Activated CD4-positive, alpha-beta T cell treated with anti-CD3 and anti-CD28 coated beads, Interleukin-2, amount 10 ng/mL, durations not matched to agents 7 days and 5 days (primary cell): ENCODE measurements at regions not wholly inside any gene's neighbourhood (a gene's known extent, or its start where the extent isn't known, plus 50 kb on each side); places are given as distances from the start of the nearest gene placed in this dataset.
"Not testable (repeated sequence)": the region's sequence is repeated elsewhere in the genome, so short reads cannot be mapped to it uniquely, and the experiment has no call there.

Experiments
- CTCF ChIA-PET: fragments of 350-600 bp; sonication (Branson Sonifier 250); formaldehyde crosslinking; loops from one replicate; lab custom pipeline; 2021; ENCODE audit warnings: antibody characterized with exemption; lab: Charles Lee
- POLR2A ChIA-PET: fragments of 350-600 bp; sonication (Branson Sonifier 250); formaldehyde crosslinking; loops from one replicate; lab custom pipeline; 2021; ENCODE audit warnings: antibody characterized with exemption; lab: Charles Lee
- DNase-seq: peaks from one replicate; pipeline ENCODE4 v3.0.0-alpha.2; 2020
- H3K27ac Mint-ChIP-seq: one replicate; pipeline ENCODE4 v1.8.0; 2021; ENCODE audit warnings: mild to moderate bottlenecking, moderate library complexity, mixed read lengths
- H3K27me3 Mint-ChIP-seq: one replicate; pipeline ENCODE4 v1.8.0; 2021; ENCODE audit warnings: mixed read lengths
- H3K36me3 Mint-ChIP-seq: one replicate; pipeline ENCODE4 v1.8.0; 2021; ENCODE audit warnings: low read depth, mixed read lengths
- H3K4me1 Mint-ChIP-seq: one replicate; pipeline ENCODE4 v1.8.0; 2021; ENCODE audit warnings: mixed read lengths
- H3K4me3 Mint-ChIP-seq: one replicate; pipeline ENCODE4 v1.8.0; 2021; ENCODE audit warnings: mild to moderate bottlenecking, moderate library complexity, mixed read lengths
- H3K9me3 Mint-ChIP-seq: one replicate; pipeline ENCODE4 v1.8.0; 2021; ENCODE audit warnings: mixed read lengths

DNA sequence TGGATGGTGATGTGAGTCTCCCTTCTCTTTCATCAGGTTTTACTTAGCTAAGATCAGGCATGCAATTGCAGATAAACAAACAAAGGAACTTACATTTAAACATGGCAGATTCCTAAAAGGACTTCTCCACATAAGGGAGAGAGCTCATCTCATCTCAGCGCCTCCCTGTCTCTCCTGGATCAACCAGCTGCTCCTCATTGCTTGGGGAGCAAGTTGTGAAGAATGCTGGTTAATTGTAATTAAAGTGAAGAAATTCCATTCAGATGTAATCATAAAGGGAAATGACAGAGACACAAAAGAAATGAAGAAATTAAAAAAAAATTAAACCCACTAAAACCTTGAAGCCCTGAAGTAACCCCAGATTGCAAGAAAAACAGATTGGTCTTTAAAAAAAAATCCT, 104.4 kb upstream of the DIO2 start:
- DNase-seq, result no peak
- Mint-ChIP-seq H3K27me3 (no peaks in the 10 kb centered on the region), H3K36me3 (no peaks in the 10 kb centered on the region), H3K9me3 (peaks cover 2% of the 10 kb centered on the region), H3K4me1 (no peaks in the 10 kb centered on the region), H3K27ac (no peak overlapping the region), H3K4me3 (no peak overlapping the region)
- ChIA-PET POLR2A (no interaction called here), CTCF (interaction anchor here (0.6 kb wide), 1 partner anchor 190 kb away, joined by 4 read pairs; no protein-coding TSS in a partner anchor)

DNA sequence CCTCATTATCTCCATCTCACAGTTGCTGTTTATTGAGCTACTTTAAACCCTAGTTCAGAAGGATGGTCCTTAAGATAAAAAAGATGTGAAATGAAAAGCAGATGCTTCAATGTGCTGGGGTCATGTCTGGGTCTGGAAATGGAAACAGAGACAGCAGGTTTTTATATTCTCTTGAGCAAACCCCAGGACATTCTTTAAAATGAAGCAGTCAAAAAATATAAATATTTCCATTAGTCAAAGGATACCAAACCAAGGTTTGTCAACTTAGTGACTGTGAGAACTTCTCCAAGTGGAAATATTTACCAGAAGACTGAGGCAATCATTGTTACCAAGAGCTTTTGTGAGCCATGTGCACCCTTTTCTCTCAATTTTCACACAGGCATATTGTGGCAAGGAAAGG, 102.5 kb upstream of the DIO2 start:
- ChIA-PET CTCF (no interaction called here), POLR2A (no interaction called here)
- Mint-ChIP-seq H3K4me3 (no peak overlapping the region), H3K27me3 (no peaks in the 10 kb centered on the region), H3K36me3 (no peaks in the 10 kb centered on the region), H3K4me1 (no peaks in the 10 kb centered on the region), H3K27ac (no peak overlapping the region), H3K9me3 (no peaks in the 10 kb centered on the region)
- DNase-seq, result no peak

DNA sequence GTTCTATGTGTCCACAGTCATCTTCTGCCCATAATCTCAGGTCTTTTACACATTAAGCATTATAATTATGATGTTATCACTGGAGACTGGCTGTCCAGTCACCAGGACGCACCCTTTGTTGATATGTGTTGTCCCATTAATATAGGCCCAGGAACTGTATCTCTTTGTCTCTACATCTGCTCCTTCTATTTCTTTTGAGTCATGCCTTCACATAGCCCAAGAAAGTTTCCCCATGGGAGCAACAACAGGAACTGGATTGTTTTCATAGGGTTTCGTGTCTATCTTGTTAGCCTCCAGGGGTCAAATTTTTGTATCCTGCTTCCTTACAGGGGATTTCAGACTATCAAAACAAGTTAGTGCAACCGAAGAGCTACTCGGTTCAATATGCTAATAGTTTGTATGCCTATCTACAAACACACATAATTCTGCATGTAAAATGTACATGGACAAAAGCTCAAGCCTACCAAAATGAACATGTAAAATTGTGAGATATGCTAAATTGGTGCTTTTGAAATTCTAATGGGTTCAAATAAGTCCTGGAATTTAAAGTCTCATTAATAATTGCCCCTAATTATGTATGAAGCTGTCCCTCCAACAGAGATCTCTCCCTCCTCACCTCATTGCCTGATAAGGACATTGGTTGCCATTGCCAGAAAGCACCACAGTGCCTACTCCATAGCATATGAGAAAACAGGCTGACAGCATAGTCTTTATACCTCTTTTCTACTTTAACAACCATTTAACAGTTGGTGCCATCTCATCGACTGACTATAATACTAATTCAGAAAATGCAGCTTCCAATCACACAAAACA, 99.8 kb upstream of the DIO2 start:
- Mint-ChIP-seq H3K36me3 (no peaks in the 10 kb centered on the region), H3K27ac (no peak overlapping the region), H3K4me1 (no peaks in the 10 kb centered on the region), H3K4me3 (no peak overlapping the region), H3K27me3 (no peaks in the 10 kb centered on the region), H3K9me3 (no peaks in the 10 kb centered on the region)
- ChIA-PET CTCF (no interaction called here), POLR2A (no interaction called here)
- DNase-seq, result no peak

DNA sequence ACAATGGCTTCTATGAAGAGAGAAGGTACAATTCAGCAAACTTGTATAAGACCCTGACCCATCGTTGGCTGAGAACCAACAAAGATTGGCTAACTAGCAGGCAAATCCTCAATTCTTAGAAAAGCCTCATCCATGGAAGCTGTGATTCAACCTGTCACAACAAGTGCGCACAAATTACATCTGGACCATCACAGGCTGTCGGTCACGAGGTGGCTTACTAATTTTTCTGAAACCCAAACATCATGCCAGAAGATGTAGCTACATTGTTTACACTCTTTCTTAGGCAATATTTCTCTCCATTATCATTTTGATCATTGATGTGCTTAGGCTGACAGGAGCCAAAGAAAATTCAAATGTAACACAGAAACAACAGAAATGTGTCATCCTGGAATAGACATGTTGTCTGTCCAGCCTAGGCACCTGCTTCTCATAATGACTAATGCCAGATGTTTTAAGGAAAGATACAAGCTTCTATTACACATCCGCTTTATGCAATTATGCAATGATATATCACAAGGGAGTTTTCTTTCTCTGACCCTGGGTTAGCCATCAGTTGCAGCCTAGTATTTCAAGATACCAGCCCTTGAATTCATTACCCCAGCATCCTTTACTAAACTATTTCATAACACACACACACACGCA, 92.9 kb upstream of the DIO2 start:
- no peaks in the 10 kb centered on the region for H3K27me3 Mint-ChIP-seq
- POLR2A ChIA-PET, result no interaction called here
- no peaks in the 10 kb centered on the region for H3K36me3 Mint-ChIP-seq
- no peaks in the 10 kb centered on the region for H3K9me3 Mint-ChIP-seq
- CTCF ChIA-PET, result no interaction called here
- H3K27ac Mint-ChIP-seq, result no peak overlapping the region
- H3K4me3 Mint-ChIP-seq, result no peak overlapping the region
- DNase-seq, result no peak
- no peaks in the 10 kb centered on the region for H3K4me1 Mint-ChIP-seq

DNA sequence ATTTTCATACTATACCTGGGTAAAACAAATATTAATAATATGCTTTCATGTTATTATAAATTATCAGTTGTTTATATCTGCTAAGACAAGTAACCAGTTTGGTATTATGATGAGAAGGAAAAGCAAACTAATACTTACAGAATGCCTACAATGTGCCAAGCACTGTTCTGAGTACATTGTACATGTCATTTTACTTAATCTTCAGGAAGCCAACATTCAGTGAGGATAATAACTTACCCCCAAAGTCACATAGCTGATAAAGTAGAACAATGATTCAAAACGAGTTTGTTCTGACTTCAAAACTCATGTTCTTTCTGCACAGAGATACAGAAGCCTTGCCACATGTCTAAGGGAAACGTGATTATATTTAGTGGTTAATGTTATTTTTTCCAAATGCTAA, 89.0 kb upstream of the DIO2 start:
- Mint-ChIP-seq H3K36me3 (no peaks in the 10 kb centered on the region), H3K27ac (no peak overlapping the region), H3K4me1 (no peaks in the 10 kb centered on the region), H3K27me3 (no peaks in the 10 kb centered on the region), H3K9me3 (no peaks in the 10 kb centered on the region), H3K4me3 (no peak overlapping the region)
- POLR2A ChIA-PET, result no interaction called here
- DNase-seq, result no peak
- CTCF ChIA-PET, result no interaction called here

DNA sequence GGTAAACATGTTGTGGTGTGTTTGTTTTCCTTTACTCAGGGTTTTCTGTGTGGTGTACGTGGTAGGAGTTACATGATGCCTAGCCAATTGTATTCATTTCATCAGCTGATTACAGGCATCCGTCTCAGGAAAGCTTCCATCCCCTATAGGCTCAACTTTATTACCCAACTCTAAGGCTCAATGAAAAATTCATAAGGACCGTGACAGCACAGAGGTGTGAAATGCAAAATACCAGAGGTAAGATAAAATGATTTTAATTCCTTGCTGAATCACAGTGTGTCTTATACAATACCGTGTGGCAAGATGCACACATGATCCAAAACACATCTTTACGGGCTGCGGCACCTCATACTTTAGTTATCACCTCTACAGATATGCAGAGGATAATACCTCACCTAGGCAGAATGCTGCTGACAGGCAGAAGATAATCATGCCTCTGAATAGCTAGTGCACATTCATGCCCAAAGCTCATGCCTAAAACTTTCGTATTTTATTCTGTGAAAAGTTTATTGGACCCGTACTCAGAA, 87.2 kb upstream of the DIO2 start:
- H3K4me3 Mint-ChIP-seq, result no peak overlapping the region
- no peak for DNase-seq
- no peaks in the 10 kb centered on the region for H3K4me1 Mint-ChIP-seq
- CTCF ChIA-PET, result no interaction called here
- H3K9me3 Mint-ChIP-seq, result no peaks in the 10 kb centered on the region
- POLR2A ChIA-PET, result no interaction called here
- H3K36me3 Mint-ChIP-seq, result no peaks in the 10 kb centered on the region
- no peak overlapping the region for H3K27ac Mint-ChIP-seq
- no peaks in the 10 kb centered on the region for H3K27me3 Mint-ChIP-seq

DNA sequence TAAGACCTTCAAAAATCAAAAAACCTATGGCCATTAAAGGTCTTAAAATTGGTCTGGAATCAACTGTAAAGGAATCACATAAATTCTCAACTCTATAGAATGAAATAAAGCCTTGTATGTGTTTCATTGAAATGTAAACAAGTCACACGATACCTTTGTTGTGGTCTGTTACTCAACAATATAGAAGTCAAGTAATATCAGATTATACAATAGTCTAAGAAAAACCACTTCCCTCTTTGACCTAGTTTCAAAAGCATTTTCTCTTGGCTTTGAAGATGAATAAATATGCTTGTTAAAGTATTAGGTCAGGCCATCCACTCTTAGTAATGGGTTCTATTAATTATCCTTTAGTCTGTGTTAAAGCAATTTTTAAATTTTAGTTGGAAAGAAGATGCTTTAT, 79.8 kb upstream of the DIO2 start:
- no peak for DNase-seq
- Mint-ChIP-seq H3K36me3 (no peaks in the 10 kb centered on the region), H3K9me3 (no peaks in the 10 kb centered on the region), H3K4me3 (no peak overlapping the region), H3K27ac (no peak overlapping the region), H3K27me3 (no peaks in the 10 kb centered on the region), H3K4me1 (no peaks in the 10 kb centered on the region)
- POLR2A ChIA-PET, result no interaction called here
- CTCF ChIA-PET, result no interaction called here

DNA sequence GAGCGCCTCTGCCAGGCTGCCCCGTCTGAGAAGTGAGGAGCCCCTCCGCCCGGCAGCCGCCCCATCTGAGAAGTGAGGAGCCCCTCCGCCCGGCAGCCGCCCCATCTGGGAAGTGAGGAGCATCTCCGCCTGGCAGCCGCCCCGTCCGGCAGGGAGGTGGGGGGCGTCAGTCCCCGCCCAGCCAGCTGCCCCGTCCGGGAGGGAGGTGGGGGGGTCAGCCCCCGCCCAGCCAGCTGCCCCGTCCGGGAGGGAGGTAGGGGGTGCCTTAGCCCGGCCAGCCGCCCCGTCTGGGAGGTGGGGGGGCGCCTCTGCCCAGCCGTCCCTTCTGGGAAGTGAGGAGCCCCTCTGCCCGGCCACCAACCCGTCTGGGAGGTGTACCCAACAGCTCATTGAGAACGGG, 75.4 kb upstream of the DIO2 start:
- CTCF ChIA-PET, POLR2A ChIA-PET, DNase-seq, H3K36me3 Mint-ChIP-seq, H3K4me1 Mint-ChIP-seq, H3K9me3 Mint-ChIP-seq, H3K27ac Mint-ChIP-seq, H3K27me3 Mint-ChIP-seq, H3K4me3 Mint-ChIP-seq: not testable (repeated sequence)

DNA sequence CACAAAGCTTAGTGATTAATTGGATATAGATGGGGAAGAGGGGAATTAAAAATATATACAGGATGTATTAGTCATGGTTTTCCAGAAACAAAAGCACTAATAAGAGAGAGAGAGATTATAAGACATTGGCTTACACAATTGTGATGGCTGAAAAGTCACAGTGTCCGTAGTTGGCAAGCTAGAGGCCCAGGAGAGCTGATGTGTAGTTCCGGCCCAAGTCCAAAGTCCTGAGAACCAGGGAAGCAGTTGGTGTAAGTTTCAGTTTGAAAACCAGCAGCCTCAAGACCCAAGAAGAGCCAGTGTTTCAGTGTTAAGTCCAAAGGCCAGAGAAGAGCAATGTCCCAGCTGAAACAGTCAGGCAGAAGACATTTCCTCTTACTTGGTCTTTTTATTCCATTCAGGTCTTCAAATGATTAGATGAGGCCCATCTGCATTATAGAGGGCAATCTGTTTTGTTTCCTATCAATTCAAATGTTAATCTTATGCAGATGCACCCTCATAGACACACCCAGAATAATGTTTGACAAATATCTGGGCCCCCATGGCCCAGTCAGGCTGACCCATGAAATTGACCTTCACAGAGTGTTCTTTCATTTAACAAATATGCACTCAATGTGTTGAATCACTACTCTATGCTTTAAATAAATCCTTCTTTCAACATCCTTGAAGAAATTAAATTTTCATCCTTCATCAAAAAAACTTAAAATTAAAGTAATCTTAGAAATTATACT, 67.2 kb upstream of the DIO2 start:
- Mint-ChIP-seq H3K27ac (no peak overlapping the region), H3K4me1 (no peaks in the 10 kb centered on the region), H3K4me3 (no peak overlapping the region), H3K9me3 (no peaks in the 10 kb centered on the region), H3K36me3 (no peaks in the 10 kb centered on the region), H3K27me3 (no peaks in the 10 kb centered on the region)
- DNase-seq, result no peak
- CTCF ChIA-PET, result no interaction called here
- POLR2A ChIA-PET, result no interaction called here

DNA sequence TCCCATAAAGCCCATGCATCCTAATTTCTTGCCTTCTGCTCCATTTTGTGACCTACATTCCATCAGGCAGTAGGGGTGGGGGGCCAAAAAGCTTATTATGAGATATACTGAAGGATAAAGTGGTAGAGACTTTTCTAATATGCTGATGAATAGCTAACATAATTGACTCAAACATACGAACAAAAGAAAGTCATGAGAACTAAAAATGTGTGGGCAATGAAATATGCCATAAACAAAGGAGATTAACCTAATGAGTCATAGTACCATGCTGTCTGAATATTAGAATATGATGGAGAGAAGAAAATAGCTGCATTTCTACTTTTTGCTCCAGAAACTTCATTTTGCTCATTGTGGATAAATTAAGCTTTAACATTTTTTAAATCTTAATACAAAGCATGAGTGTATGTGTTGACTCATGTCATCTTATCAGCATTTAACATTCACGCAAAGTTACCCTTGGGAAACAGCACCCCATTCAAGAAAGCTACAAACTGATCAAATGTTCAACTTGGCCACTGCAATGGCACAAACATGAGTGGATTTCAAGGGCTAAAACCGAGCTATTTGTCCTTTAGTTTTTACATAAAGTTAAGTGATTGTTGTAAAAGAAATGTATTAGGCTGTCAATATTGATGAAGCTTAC, 64.0 kb upstream of the DIO2 start:
- no peak overlapping the region for H3K4me3 Mint-ChIP-seq
- peaks cover 5% of the 10 kb centered on the region for H3K9me3 Mint-ChIP-seq
- POLR2A ChIA-PET, result interaction anchor here (0.6 kb wide), 1 partner anchor 302 kb away, joined by 6 read pairs; no protein-coding TSS in a partner anchor
- CTCF ChIA-PET, result no interaction called here
- DNase-seq, result no peak
- no peaks in the 10 kb centered on the region for H3K27me3 Mint-ChIP-seq
- H3K36me3 Mint-ChIP-seq, result no peaks in the 10 kb centered on the region
- H3K4me1 Mint-ChIP-seq, result no peaks in the 10 kb centered on the region
- no peak overlapping the region for H3K27ac Mint-ChIP-seq

DNA sequence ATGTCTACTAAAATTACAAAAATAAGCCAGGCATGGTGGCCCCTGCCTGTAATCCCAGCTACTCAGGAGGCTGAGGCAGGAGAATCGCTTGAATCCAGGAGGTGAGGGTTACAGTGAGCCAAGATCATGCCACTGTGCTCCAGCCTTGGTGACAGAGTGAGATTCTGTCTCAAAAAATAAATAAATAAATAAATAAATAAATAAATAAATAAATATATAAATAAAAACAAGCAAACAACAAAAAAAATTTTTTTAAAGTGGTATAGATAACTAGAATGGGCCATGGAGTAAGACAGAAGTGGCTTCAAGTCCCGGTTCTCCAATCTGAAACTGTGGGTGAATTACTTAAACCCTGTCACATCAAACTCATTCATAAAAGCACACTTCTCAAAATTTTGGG, 63.0 kb upstream of the DIO2 start:
- H3K27me3 Mint-ChIP-seq, DNase-seq, H3K4me1 Mint-ChIP-seq, POLR2A ChIA-PET, H3K4me3 Mint-ChIP-seq, H3K36me3 Mint-ChIP-seq, H3K27ac Mint-ChIP-seq, CTCF ChIA-PET, H3K9me3 Mint-ChIP-seq: not testable (repeated sequence)

DNA sequence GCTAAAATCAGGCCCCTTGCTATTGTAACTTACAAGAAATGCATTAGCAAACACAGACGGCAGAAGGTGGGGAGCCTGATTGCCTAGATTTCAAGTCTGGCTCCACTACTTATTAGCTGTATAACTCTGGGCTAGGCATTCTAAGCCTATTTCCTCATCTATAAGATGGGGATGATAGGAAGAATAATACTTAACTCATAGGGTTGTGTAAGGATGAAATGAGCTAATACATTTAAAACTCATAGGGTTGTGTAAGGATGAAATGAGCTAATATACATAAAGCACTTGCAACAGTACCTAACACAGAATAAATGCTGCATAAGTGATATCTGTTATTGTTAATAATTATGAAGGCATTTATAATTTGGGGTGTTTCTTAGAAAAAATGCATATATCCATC, 60.1 kb upstream of the DIO2 start:
- Mint-ChIP-seq H3K4me1 (no peaks in the 10 kb centered on the region), H3K9me3 (peaks cover 5% of the 10 kb centered on the region), H3K4me3 (no peak overlapping the region), H3K27me3 (no peaks in the 10 kb centered on the region), H3K27ac (no peak overlapping the region), H3K36me3 (no peaks in the 10 kb centered on the region)
- no peak for DNase-seq
- POLR2A ChIA-PET, result no interaction called here
- CTCF ChIA-PET, result no interaction called here
